ENCODE measurements at regions not wholly inside any gene's neighbourhood (a gene's known extent, or its start where the extent isn't known, plus 50 kb on each side); places are given as distances from the start of the nearest gene placed in this dataset.
"Not testable (repeated sequence)": the region's sequence is repeated elsewhere in the genome, so short reads cannot be mapped to it uniquely, and the experiment has no call there.

- H3K18ac ChIP-seq (ENCODE audit: extremely low read depth, low read length); H3K23ac ChIP-seq (ENCODE audit: insufficient read length); H3K79me2 ChIP-seq (ENCODE audit: control insufficient read depth in 1 of 2, insufficient read depth in 2 of 2, low read length in 2 of 2); H3K56ac ChIP-seq (replicated peaks; ENCODE audit: insufficient read length, low read depth, low read length); H3K4ac ChIP-seq (replicated peaks; ENCODE audit: insufficient read length, low read depth, low read length); H4K8ac ChIP-seq (ENCODE audit: extremely low read depth, insufficient read depth, low read length); H2AK5ac ChIP-seq (ENCODE audit: low read depth, low read length); H2BK120ac ChIP-seq (replicated peaks; ENCODE audit: low read depth, low read length); H2BK20ac ChIP-seq (ENCODE audit: low read length); FAIRE-seq; H2BK12ac ChIP-seq (ENCODE audit: low read depth, low read length); CTCF ChIA-PET (ENCODE audit: partially characterized antibody); H3K79me1 ChIP-seq (ENCODE audit: low read depth, low read length); H2AFZ ChIP-seq (ENCODE audit: low read length); H4K5ac ChIP-seq (ENCODE audit: insufficient read length, low read depth, low read length); H4K91ac ChIP-seq (replicated peaks; ENCODE audit: insufficient read length, low read length); H3K4me3 ChIP-seq (ENCODE audit: extremely low read depth in 1 of 4, insufficient read depth in 2 of 4, low read depth in 3 of 4, low read length in 4 of 4); H4K20me1 ChIP-seq (replicated peaks in 1 of 2; ENCODE audit: control insufficient read depth in 1 of 2, insufficient read depth in 2 of 2, low read length in 2 of 2); H3K4me1 ChIP-seq (replicated peaks in 1 of 4; ENCODE audit: control insufficient read depth in 3 of 4, insufficient read depth in 4 of 4, low read length in 3 of 4); H3K4me2 ChIP-seq (ENCODE audit: insufficient read depth in 1 of 2, low read depth in 2 of 2, low read length in 2 of 2); H3K14ac ChIP-seq (ENCODE audit: insufficient read length); H2BK5ac ChIP-seq (ENCODE audit: low read depth, low read length); H3K27ac ChIP-seq (ENCODE audit: low read depth, low read length); H2BK15ac ChIP-seq (ENCODE audit: low read length); POLR2A ChIA-PET (ENCODE audit: partially characterized antibody); H3K9me3 ChIP-seq (ENCODE audit: insufficient read depth in 2 of 2, low read depth in 1 of 2, low read length in 1 of 2); H3K27me3 ChIP-seq (replicated peaks in 1 of 4; ENCODE audit: control insufficient read depth in 3 of 4, extremely low read depth in 1 of 4, insufficient read depth in 3 of 4, low read length in 3 of 4); H3K23me2 ChIP-seq (ENCODE audit: low read depth, low read length); H3K36me3 ChIP-seq (ENCODE audit: control insufficient read depth in 2 of 4, insufficient read depth in 4 of 4, low read length in 3 of 4); DNase-seq (ENCODE audit: low read depth in 1 of 2, low spot score in 2 of 2); H3K9ac ChIP-seq (replicated peaks in 1 of 4; ENCODE audit: extremely low read depth in 1 of 4, low read depth in 3 of 4, low read length in 3 of 4): not testable (repeated sequence)
- 80% methylated on average over 3 of the region's 19 CpGs; no CpG with 5 or more reads in 1 of the 2 experiments for WGBS, 2 experiments (ENCODE audit: extremely low coverage in 1 of 2, insufficient coverage in 1 of 2, insufficient read length in 1 of 2, insufficient replicate concordance in 2 of 2, low coverage in 1 of 2, low lambda C conversion rate in 2 of 2, missing lambda C conversion rate in 1 of 2)
Observed at GRCh38 chrX:94862470-94862869, 1188.5 kb downstream of the FAM133A start.

Data from H1 (cell line).